Gastroesophageal sphincter (tissue), 4 donors: ENCODE measurements at regions not wholly inside any gene's neighbourhood (a gene's known extent, or its start where the extent isn't known, plus 50 kb on each side); places are given as distances from the start of the nearest gene placed in this dataset.

Experiments used
- ATAC-seq: fragments of 150-250 bp; one replicate; pipeline ENCODE4 v1.9.1; 2016; ENCODE audit warnings: mild to moderate bottlenecking, moderate library complexity
- H3K27ac ChIP-seq, 4 donors: fragments of 200-600 bp; sonication (generic) in 3 of 4; 1 replicate in 3 of 4; 2 replicates in 1 of 4; pipeline ENCODE4 v1.5.1; 2016 to 2019
- H3K27me3 ChIP-seq: fragments of 200-600 bp; sonication (generic); one replicate; pipeline ENCODE4 v1.5.1; 2019
- H3K36me3 ChIP-seq, 2 donors: fragments of 200-600 bp; sonication (generic); one replicate each; pipeline ENCODE4 v1.5.1; 2019; ENCODE audit warnings: control low read depth in 1 of 2
- H3K4me1 ChIP-seq, 3 donors: fragments of 200-600 bp; sonication (generic); 1 replicate in 2 of 3; 2 replicates in 1 of 3; pipeline ENCODE4 v1.5.1; 2016 to 2019; ENCODE audit warnings: control low read depth in 2 of 3
- H3K4me3 ChIP-seq, 2 donors: fragments of 200-600 bp; sonication (generic); one replicate each; pipeline ENCODE4 v1.5.1; 2019; ENCODE audit warnings: mild to moderate bottlenecking in 1 of 2, moderate library complexity in 1 of 2
- H3K9me3 ChIP-seq, 3 donors: fragments of 200-600 bp; sonication (generic); one replicate each; pipeline ENCODE4 v1.5.1; 2017 to 2019; ENCODE audit warnings: control low read depth in 2 of 3
- CTCF ChIP-seq, 4 experiments: fragments of 200-600 bp in 2 of 4; fragments of 450-650 bp in 2 of 4; sonication (generic) in 1 of 4; IDR thresholded peaks; one replicate each; pipeline ENCODE4 v1.5.1; 2017 to 2019; ENCODE audit warnings: antibody characterized with exemption in 4 of 4, mild to moderate bottlenecking in 2 of 4, moderate library complexity in 2 of 4
- EP300 ChIP-seq: sonication (generic); formaldehyde crosslinking; IDR thresholded peaks from one replicate; pipeline ENCODE4 v1.6.1; 2017; ENCODE audit warnings: antibody characterized with exemption, mild to moderate bottlenecking
- POLR2A ChIP-seq, 2 donors: fragments of 450-650 bp; IDR thresholded peaks; one replicate each; pipeline ENCODE4 v1.6.1; 2017; ENCODE audit warnings: antibody characterized with exemption in 2 of 2, mild to moderate bottlenecking in 2 of 2, moderate library complexity in 1 of 2
- POLR2AphosphoS5 ChIP-seq: sonication (generic); formaldehyde crosslinking; IDR thresholded peaks from one replicate; pipeline ENCODE4 v1.6.1; 2017; ENCODE audit warnings: antibody characterized with exemption
- WGBS, 2 donors: methylation state at CpG; one replicate each; pipeline ENCODE4 v1.1.5; 2018; ENCODE audit warnings: low coverage in 1 of 2; 5-methylcytosine and 5-hydroxymethylcytosine counted together

- 94% methylated on average over 3 to 5 of the region's 5 CpGs for WGBS, 2 donors
- TF ChIP-seq EP300 (no peak), POLR2A (IDR thresholded peaks at IDR 0.05) (no peak), POLR2AphosphoS5 (no peak), CTCF (IDR thresholded peaks at IDR 0.05) (no peak)
- H3K36me3 ChIP-seq, result no peaks in the 10 kb centered on the region
- no peak overlapping the region for H3K4me3 ChIP-seq
- H3K27ac ChIP-seq, result no peak overlapping the region
- no peaks in the 10 kb centered on the region for H3K9me3 ChIP-seq
- no peak for ATAC-seq
- no peaks in the 10 kb centered on the region for H3K27me3 ChIP-seq
- H3K4me1 ChIP-seq, result no peaks in the 10 kb centered on the region
Measured at GRCh38 chr4:12286351-12286750, 857.7 kb upstream of the HS3ST1 start.

- Histone ChIP-seq H3K36me3 (no peaks in the 10 kb centered on the region), H3K27me3 (no peaks in the 10 kb centered on the region), H3K4me3 (no peak overlapping the region), H3K4me1 (no peaks in the 10 kb centered on the region), H3K27ac (no peak overlapping the region), H3K9me3 (no peaks in the 10 kb centered on the region)
- WGBS, 2 donors, result 19 to 36% methylated on average over 4 of the region's 4 CpGs
- TF ChIP-seq POLR2AphosphoS5, result no peak
- TF ChIP-seq POLR2A (IDR thresholded peaks at IDR 0.05), result no peak
- no peak for TF ChIP-seq EP300
- no peak for TF ChIP-seq CTCF (IDR thresholded peaks at IDR 0.05)
- no peak for ATAC-seq
Measured at GRCh38 chr4:12270546-12270945, 841.9 kb upstream of the HS3ST1 start.

- no peaks in the 10 kb centered on the region for H3K9me3 ChIP-seq
- H3K4me3 ChIP-seq, result no peak overlapping the region
- TF ChIP-seq POLR2AphosphoS5 (no peak), CTCF (IDR thresholded peaks at IDR 0.05) (no peak), EP300 (no peak), POLR2A (IDR thresholded peaks at IDR 0.05) (no peak)
- H3K36me3 ChIP-seq, result no peaks in the 10 kb centered on the region
- H3K27ac ChIP-seq, result no peak overlapping the region
- WGBS, 2 donors, result 86 to 98% methylated on average over 1 to 2 of the region's 2 CpGs
- H3K27me3 ChIP-seq, result no peaks in the 10 kb centered on the region
- no peak for ATAC-seq
- no peaks in the 10 kb centered on the region for H3K4me1 ChIP-seq
Measured at GRCh38 chr4:12265554-12265953, 836.9 kb upstream of the HS3ST1 start.

- WGBS, 2 donors, result 83 to 84% methylated on average over 3 of the region's 3 CpGs
- no peak for ATAC-seq
- Histone ChIP-seq H3K4me3 (no peak overlapping the region), H3K36me3 (no peaks in the 10 kb centered on the region), H3K4me1 (no peaks in the 10 kb centered on the region), H3K9me3 (no peaks in the 10 kb centered on the region), H3K27ac (no peak overlapping the region), H3K27me3 (no peaks in the 10 kb centered on the region)
- TF ChIP-seq CTCF (IDR thresholded peaks at IDR 0.05), result no peak
- no peak for TF ChIP-seq POLR2AphosphoS5
- TF ChIP-seq POLR2A (IDR thresholded peaks at IDR 0.05), result no peak
- no peak for TF ChIP-seq EP300
Measured at GRCh38 chr4:12260453-12260852, 831.8 kb upstream of the HS3ST1 start.

- WGBS, 2 donors, result 40 to 57% methylated on average over 3 of the region's 3 CpGs
- no peaks in the 10 kb centered on the region for H3K36me3 ChIP-seq
- H3K27ac ChIP-seq, result no peak overlapping the region
- H3K27me3 ChIP-seq, result no peaks in the 10 kb centered on the region
- H3K9me3 ChIP-seq, result no peaks in the 10 kb centered on the region
- no peak overlapping the region for H3K4me3 ChIP-seq
- no peaks in the 10 kb centered on the region for H3K4me1 ChIP-seq
- ATAC-seq, result no peak
- TF ChIP-seq POLR2AphosphoS5, result no peak
- no peak for TF ChIP-seq POLR2A (IDR thresholded peaks at IDR 0.05)
- no peak for TF ChIP-seq CTCF (IDR thresholded peaks at IDR 0.05)
- TF ChIP-seq EP300, result no peak
Measured at GRCh38 chr4:12244973-12245372, 816.3 kb upstream of the HS3ST1 start.
